Ureter (tissue), 1 donor: ENCODE measurements at regions not wholly inside any gene's neighbourhood (a gene's known extent, or its start where the extent isn't known, plus 50 kb on each side); places are given as distances from the start of the nearest gene placed in this dataset.

Source experiments
- DNase-seq: peaks from one replicate; pipeline ENCODE4 v3.0.0-alpha.2; 2020; ENCODE audit warnings: low spot score
- donor health status: DM: yes; HTN: yes; CAD: no.

DNA sequence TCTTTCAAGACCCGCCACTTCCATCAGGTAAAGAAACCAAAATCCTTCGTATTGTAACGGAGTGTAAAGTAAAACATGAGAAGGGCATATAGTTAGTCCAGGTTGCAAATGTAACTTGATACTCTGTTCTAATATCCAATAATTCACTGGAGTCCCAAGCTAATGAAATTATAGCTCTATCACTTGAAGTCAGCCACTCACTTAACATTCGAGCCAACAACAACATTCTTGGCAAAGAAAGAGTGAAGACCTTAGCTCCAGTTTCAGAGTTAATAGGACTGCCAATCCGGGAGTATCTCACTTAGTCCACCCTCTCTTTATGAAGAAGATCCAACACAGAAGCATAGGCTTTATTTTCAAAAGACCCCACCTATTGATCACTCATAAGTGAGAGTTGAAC is 298.0 kb upstream of the SOX11 start:
- no peak for DNase-seq

DNA sequence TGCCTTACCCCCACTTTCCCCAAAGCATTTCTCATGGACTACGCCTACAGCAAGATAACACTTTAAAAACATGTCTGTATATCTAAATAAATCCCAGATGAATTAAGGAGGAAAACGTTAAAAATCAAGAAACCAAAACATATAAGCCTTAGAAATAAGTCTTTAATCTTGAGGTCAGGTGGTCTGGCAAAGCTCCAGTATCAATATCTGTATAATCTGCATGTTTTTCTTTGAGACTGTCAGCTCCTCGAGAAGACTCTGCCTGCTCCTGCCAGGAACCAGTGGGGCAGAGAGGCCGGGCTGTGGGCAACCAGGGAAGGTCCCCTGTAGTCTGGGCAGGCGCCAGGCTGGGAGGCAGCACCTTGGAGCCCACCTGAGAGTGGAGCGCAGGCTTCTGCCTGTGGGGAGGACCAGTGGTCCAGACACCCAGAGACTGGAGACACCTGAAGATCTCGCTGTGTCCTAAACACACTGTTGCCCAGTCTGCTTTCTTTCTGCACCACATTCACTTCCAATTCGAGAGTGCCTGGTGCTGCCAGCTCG is 291.0 kb upstream of the SOX11 start:
- DNase-seq = no peak

DNA sequence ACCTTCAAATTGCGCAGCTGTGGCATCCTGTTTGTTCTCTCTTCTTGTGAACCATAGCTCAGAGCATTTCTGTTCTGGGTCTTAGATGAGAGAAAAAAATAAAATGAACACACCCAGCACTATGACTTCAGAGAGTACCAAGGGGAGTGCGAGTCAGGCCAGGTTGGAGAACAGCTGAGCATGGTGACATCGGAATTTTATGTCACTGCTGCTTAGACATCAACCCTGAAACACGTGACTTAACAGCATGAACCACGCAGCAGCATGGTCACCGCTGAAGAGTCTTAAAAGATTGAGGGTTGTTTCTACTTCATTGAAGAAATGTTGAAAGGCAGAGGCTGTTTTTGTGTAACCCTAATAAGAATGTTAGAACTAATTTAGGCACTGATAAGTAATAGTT is 288.8 kb upstream of the SOX11 start:
- DNase-seq = no peak

DNA sequence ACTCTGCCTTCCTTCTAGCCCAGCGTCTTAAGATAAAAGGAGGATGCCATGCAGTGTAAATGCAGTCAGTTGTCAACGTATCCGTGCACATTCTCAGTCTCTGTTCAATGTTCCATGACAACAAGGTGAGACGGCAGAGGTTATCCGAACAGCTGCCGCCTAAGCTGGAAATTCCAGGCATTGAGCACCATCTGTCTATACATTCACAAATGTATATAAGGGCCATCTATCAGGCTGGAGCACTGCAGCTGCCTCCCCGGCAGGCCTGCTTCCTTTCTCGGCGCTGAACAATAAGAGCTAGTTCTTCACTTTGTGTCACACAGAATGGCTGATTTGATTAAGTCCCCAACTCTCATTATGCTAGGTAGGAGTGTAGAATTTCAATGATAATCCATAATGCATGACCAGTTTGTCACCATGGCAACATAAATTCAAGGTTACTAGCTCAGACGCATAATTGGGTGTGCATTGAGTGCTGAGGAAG is 282.2 kb upstream of the SOX11 start:
- no peak for DNase-seq

DNA sequence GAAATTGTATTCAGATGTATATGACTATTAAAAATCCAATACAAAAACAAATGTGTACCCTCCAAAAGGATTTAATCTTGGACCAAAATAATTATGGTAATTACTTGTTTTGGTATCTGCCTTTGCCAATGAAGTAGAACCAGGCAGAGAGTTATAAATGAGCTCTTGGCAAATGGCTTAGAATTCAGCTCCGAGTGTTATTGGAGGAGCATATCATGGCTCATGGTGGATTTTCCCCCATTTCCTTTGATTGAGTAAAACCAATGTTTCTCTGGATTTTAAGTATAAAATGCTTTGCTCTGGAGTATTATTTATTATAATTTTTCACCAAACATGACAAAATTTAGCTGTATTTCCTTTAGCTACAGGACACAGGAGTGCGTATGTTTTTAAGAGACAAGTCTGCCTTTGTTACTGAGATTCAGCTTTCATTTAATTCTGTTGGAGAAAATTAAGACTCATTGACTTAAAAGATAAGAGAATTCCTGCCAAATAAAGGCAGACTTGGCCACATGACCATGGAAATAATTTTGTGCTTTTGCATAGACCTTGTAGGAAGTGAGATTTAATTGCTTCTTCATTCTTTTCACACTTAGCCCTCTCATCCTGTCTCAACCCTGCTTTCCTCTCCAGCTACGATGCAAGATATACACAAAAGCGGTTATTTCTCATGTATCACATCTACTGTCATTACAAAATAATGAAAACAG is 281.0 kb upstream of the SOX11 start:
- DNase-seq = no peak

DNA sequence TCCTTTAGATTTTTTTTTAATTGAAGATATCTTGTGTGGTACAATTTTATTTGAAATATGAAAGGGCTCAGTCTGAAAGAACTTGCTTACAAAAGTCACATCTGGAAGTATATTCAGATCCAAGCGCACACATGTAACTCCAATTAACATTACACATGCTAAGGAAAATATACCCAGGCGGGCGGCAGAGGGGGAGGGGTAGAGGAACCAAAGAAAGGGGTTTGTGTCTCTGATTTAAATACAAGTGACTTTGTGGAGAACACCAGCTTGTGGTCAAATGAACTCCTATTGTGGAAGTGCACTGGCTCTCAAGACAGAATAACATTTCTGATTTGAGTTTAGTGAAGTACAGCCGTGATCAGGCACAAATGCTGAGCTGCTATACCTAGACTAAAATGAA is 280.2 kb upstream of the SOX11 start:
- no peak for DNase-seq

DNA sequence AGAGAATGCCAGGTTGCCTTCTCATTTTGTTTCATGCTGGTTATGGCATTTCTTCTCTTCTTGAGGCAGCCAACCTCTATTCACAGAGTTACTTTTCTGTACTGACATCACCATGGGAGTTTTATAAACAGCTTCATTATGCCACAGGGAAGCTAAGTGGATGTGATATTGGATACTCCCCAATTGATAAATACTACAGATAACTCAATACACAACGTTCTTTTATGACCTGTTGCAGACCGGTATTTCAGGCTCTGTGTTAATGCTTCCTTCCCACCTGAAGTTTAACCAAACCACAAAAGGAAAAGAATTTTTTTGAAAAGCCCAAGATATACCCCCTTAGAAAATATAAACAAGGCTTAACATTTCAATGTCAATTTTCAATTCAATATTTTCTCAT is 258.3 kb upstream of the SOX11 start:
- DNase-seq = no peak

DNA sequence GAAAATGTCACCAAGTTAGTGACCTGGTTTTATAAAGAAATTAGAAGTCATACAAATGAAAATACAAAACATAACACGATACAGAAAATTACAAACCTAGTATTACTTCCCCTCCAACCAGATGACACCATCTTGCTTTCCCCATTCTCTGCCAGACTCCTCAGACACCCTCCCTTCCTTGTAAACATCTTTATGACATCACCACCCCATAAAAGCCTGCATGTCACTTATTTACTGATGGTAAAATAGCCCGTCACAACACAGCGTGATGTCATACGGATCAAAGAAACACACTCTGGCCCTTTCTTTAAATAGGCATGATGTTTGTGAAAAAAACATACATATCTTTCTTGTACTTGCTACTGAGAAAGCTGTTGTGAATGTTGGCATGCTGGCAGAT is 254.8 kb upstream of the SOX11 start:
- DNase-seq = no peak

DNA sequence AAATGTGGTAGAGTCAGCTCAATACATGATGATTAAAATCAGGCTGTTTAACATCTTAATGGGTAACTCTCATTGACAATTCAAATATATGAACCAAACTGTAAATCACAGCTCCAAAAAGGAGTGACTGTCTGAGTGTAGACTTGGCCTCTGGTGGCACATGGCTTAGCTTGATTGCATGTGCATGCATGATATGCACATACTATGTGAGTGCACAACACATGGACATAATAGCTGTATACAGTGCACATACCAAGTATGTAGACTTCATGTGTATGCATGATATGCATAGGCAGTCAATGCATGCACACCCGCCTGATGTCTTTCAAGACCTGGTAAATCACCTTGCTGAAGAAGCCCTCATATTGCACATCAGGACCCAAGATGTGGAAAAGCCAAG is 252.0 kb upstream of the SOX11 start:
- DNase-seq = no peak

DNA sequence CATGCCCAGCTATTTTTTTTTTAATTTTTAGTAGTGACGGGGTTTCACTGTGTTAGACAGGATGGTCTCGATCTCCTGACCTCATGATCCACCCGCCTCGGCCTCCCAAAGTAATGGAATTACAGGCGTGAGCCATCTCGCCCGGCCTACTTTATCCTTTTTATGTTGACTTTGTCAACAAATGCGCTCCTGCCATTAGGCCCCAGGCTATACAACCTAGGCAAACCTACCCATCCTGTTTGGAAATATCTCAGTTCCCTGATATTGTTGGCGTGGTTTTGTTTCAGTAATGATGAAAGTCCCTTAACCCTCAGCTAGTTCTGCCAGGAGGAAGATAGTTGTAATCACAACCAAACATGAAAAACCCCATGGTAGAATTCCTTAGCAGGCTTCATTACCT is 249.4 kb upstream of the SOX11 start:
- no peak for DNase-seq

DNA sequence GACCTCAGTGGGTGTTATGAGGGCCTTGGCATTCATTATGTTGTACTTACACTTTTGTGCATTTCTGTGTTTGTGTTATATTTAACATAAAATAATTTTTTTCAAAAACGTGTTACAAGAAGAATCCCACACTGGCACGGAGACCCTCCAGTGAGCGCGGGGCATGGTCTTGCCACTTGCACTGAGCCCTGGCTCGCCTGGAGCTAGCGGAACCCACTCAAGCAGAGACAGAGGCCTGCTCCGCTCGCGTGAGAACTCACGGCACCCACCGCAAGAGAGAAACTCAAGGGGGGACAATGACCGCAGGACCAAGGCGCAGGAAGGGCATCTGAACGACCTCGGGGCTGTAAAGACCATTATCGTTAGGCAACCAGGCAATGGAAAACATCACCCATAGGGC is 248.0 kb upstream of the SOX11 start:
- no peak for DNase-seq

DNA sequence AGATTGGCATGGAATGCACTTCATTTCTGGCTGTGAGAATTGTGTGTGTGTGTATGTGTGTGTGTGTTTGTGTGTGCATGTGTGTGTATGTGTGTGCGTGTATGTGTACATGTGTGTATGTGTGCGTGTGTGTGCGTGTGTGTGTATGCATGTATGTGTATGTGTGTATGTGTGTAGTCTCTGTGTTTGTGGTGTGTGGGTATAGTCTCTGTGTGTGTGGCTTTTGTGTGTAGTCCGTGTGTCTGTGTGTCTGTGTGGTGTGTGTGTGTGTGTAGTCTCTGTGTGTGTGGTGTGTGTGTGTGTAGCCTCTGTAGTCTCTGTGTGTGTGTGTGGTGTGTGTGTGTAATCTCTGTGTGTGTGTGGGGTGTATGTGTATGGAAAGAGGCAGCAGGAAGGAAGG is 247.3 kb upstream of the SOX11 start:
- DNase-seq = no peak

DNA sequence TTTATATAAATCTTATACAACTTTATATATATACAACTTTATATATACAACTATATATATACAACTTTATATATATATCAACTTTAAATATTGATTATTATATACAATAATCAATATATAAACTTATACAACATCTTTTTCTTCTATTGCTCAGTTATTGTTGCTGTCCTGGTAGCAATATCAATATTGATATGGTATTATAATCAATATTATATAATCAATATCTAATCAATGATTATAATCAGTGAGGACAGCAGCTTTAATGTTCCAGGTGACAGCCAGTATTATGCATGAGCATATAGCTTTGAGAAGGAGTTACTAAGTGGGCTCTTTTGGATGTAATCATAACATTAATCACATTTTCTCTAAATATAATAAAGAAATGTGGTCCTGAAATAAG is 242.3 kb upstream of the SOX11 start:
- no peak for DNase-seq

DNA sequence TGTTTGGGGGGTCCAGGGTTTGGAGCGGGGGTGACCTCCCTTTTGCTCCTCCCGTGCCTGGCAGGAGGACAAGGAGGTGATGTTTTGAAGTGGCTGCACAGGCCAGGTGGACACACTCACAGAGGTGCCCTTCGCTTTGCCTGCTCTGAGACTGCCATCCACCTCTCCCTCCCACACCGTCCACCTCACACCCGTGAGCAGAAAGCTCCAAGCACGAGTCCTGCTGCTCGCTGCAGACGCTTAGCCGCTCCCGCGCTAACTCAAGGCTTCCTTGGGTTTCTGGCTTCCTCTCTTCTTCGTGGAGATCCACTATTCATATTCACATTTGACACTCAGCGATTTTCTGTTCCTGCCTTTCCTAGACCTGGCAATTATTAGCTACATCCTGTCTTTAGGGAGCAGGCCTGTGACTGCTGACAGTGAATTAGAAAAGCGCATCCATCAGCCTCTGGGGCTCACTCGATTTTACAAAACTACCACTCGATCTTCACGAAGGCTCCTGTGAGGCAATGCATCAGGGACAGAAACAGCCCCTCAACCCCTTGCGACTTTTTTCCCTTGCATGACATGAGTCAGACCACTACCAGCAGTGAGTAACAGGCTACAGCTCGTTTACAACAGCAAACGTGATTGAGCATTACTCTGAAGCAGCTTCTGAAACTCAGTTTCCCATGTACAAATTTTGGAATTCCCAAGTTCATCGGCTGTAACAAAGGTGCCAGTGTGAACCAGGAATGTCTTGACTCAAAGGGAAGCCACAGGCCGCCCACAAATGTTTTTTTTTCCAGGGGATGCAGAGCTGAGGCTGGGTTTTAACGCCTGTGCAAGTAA is 238.7 kb upstream of the SOX11 start:
- no peak for DNase-seq

DNA sequence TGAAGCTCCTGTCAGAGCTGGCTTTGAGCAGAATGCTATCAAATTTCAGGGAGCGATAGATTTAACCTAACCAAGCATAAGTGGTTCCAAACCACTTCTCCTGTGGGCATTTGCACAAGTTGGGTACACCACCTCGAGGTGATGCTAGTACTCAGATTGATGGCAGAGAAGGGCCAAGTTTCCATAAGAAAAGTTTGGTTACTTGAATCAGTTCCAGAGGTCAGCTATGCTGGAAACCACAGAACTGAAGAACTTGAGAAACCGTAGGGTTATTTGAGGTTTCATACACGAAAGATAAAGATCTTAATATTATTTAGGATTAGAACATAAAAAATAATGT is 238.2 kb upstream of the SOX11 start:
- DNase-seq = no peak

DNA sequence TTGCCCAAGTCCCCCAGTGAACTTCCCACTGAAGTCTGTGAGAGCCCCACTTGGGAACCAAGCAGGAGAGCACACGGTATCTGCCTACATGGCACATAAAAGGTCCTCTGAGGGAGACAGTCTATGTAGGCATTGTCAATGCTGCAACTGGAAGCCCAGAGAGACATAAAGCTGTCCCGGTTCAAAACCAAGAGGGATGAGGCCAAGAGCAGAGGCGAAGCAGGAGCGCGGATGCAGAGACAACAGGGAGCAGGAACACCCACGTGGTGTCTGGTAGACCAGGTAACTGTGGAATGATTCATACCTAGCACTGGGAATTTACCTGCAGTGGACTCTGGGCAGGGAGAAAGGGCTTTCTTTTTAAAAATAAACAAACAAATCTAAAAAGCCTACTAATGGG is 233.1 kb upstream of the SOX11 start:
- DNase-seq = no peak

DNA sequence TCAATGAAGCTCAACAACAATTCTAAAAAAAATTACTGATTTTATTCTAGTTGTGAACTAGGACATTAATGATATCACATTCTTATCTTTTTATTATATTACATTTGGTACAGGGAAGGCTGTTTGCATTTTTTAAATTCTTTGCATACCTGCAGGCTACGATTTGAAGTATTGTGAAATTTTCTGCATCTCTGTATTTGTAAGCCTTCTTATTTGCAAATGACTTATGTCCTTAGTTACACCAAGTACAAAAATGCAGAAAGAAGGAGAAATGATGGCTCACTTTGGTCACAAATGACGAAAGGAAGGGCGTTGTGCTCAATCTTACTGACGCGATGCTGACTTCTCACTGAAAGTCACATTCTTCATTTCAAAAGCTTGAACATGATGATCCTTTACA is 227.5 kb upstream of the SOX11 start:
- DNase-seq = no peak

DNA sequence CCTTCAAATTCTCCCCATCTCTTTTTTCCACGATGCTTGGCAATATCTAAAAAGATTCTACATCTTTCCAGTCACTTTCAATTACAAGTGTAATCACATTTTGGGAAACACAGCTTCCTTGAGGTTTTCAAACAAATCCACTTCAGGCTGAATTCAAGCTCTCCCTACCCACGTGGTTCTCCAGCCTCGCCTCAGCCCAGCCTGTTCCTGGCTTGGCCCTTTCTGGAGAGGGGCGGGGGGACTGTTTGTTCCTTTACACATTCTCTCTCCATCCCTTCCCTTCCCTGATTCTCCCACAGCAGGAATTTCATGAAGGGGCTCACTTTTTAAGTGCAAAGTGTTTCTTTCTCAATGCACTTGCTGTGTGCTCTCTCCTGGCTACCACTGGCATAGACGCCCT is 226.3 kb upstream of the SOX11 start:
- DNase-seq = no peak

DNA sequence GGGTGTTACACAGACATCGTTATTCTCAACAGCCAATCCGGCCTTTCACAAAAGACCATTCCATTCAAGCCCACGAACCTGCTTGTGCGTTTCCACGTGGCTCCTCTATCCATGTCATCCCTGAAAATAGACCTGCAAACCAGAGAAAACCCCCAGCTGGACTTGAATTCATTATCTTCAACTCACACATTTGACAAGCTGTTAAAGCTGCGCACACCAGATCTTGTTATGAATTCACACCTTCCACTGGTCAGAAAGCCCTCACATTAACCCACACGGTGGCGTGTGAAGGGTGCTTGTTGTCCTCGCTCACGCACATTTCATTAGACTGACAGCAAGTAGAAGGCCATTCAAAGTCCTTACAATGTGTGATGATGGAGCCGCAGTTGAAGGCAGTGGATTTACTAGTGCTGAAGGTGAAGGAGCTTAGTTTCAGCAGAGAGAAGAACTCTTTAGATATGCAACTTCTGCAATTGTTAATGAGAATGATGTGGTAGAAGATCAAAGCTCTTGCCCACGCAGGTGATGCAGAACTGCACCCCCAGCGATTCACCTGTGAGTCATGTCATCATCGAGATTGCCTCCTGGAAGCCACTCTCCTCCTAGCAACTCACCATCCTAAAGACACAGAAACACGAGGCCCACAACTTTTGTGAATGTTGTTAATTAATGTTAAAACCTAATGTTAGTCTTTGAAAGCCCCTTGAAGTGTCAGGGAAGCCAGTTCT is 224.8 kb upstream of the SOX11 start:
- DNase-seq = no peak

DNA sequence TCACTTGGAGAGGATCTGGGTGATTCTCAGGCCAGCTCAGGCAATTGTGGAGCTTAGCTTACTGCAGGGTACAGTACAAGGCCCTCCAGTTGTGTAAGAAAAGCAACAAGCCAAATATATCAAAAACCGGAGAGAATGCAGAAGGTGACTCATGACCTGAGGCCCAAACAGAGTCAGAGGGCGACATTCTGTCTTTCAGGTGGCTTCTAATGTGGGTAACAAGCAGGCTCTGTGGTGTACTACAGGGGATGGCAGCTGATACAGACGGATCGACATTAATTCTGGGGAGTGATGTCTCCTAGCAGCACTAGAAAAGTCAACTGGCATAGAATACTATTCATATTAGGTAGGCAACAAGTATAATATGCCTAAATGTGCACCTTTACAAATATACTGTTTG is 219.5 kb upstream of the SOX11 start:
- no peak for DNase-seq

DNA sequence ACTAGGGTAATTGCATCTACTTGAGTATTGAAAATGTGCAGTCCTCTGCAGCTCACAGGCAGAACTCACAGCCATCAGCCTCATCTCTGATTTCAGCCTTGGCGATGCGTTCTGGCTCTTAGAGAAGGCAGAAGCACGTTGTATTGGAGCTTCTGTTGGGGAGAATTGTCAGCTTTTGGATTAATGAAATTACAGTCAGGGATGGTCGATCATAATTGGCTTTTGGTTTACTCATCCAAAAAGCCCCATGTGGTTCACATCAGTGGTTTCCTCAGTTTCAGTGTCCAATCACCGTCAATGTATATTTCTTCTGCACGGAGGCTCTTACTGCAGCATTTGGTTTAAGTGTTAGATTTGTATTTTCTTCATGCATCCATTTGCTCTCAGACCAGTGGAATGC is 218.5 kb upstream of the SOX11 start:
- DNase-seq = no peak

DNA sequence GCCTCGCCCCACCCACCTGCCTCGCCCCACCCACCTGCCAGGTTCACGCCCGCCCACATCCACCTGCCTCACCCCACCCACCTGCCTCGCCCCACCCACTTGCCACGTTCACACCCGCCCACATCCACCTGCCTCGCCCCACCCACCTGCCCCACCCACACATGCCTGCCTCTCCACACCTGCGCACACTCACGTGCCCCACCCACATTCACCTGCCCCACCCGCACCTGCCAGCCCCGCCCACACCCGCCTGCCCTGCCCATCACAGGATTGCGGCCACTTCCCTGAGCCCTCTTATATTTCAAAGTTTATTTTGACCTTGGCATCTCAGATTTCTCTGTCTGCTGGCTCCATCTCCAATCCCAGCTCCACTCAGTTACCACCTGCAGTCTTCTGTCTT is 217.5 kb upstream of the SOX11 start:
- no peak for DNase-seq
